Panc1 (cell line): ENCODE measurements at regions not wholly inside any gene's neighbourhood (a gene's known extent, or its start where the extent isn't known, plus 50 kb on each side); places are given as distances from the start of the nearest gene placed in this dataset.

Experiments
- ATAC-seq: fragments of 200-7000 bp; cut with Tn5 transposase; 2 replicates; pipeline ENCODE4 v1.9.1; 2020; ENCODE audit warnings: mild to moderate bottlenecking, moderate library complexity
- BruUV-seq: library from RNA; stranded (reverse); fragments of 400-500 nt; replicated peaks from 2 replicates; lab custom pipeline; 2021; lab: Mats Ljungman, UMichigan
- CTCF ChIA-PET: fragments of 300-600 bp; sonication (Branson Sonifier 250); formaldehyde crosslinking; loops from one replicate; lab custom pipeline; 2022; ENCODE audit warnings: antibody characterized with exemption; lab: Charles Lee
- POLR2A ChIA-PET: fragments of 300-600 bp; sonication (Branson Sonifier 250); formaldehyde crosslinking; loops from one replicate; lab custom pipeline; 2022; ENCODE audit warnings: antibody characterized with exemption; lab: Charles Lee
- DNase-seq: peaks from one replicate; pipeline ENCODE4 v3.0.0-alpha.2; 2010; ENCODE audit warnings: low read depth, low spot score
- H3K27ac ChIP-seq: 2 replicates; pipeline ENCODE4 v1.5.1; 2011; ENCODE audit warnings: mild to moderate bottlenecking, low read length, inconsistent platforms
- H3K27me3 ChIP-seq: fragments of 200-500 bp; sonication (Bioruptor generic); 2 replicates; pipeline ENCODE4 v1.6.0; 2014; ENCODE audit warnings: low read length, inconsistent platforms; ENCODE audit not compliant: control insufficient read depth, insufficient read depth
- H3K36me3 ChIP-seq: fragments of 200-500 bp; sonication (Bioruptor generic); 2 replicates; pipeline ENCODE4 v1.5.1; 2014; ENCODE audit warnings: inconsistent platforms, mild to moderate bottlenecking, low read length, moderate library complexity; ENCODE audit not compliant: control insufficient read depth, insufficient read depth
- H3K4me1 ChIP-seq: 2 replicates; pipeline ENCODE4 v1.5.1; 2011; ENCODE audit warnings: inconsistent platforms, mild to moderate bottlenecking, low read length, moderate library complexity; ENCODE audit not compliant: control insufficient read depth, insufficient read depth
- H3K4me3 ChIP-seq, 2 experiments: 2 replicates each; pipeline ENCODE4 v1.5.1; 2011 to 2012; ENCODE audit warnings: low read depth in 2 of 2, low read length in 2 of 2, mild to moderate bottlenecking in 2 of 2, inconsistent platforms in 1 of 2, moderate library complexity in 1 of 2
- H3K9me3 ChIP-seq: fragments of 200-500 bp; sonication (Bioruptor generic); 2 replicates; pipeline ENCODE4 v1.5.1; 2014; ENCODE audit warnings: low read depth, mild to moderate bottlenecking, inconsistent platforms, low read length, moderate library complexity; ENCODE audit not compliant: control insufficient read depth, insufficient read depth
- CTCF ChIP-seq: fragments of 450-650 bp; IDR thresholded peaks from 2 replicates; pipeline ENCODE4 v1.5.1; 2017; ENCODE audit warnings: mild to moderate bottlenecking
- POLR2AphosphoS5 ChIP-seq: IDR thresholded peaks from 2 replicates; pipeline ENCODE4 v1.6.1; 2012; ENCODE audit warnings: mild to moderate bottlenecking, low read depth, low read length, moderate library complexity
- REST ChIP-seq, 2 experiments: IDR thresholded peaks; 2 replicates each; pipeline ENCODE4 v1.6.1; 2011 to 2012; ENCODE audit warnings: low read depth in 2 of 2, control low read depth in 1 of 2, low read length in 1 of 2, mild to moderate bottlenecking in 1 of 2, moderate library complexity in 1 of 2; ENCODE audit not compliant: insufficient read depth in 1 of 2
- SIN3A ChIP-seq: IDR thresholded peaks from 2 replicates; pipeline ENCODE4 v1.6.1; 2012; ENCODE audit warnings: low read depth, mild to moderate bottlenecking, low read length, moderate library complexity, borderline replicate concordance; ENCODE audit not compliant: insufficient read depth
- TCF7L2 ChIP-seq: IDR thresholded peaks from 2 replicates; pipeline ENCODE4 v1.6.1; 2011; ENCODE audit warnings: mild to moderate bottlenecking, low read depth, low read length, inconsistent platforms
- in situ Hi-C: cut with HindIII; loops from 2 replicates; pipeline ENCODE4 v1.10.0; 2016; ENCODE audit warnings: low sequenced_read_pairs, low pct_unique_long_range_greater_than_20kb
- intact Hi-C: fragments of 100-400 bp; cut with micrococcal nuclease; formaldehyde crosslinking; loops from one replicate; pipeline ENCODE4 v1.10.0; 2022; ENCODE audit not compliant: unreplicated experiment

GRCh38 chr4:45647823-45648222 is 476.0 kb downstream of the GABRG1 start:
- ATAC-seq (no peak), DNase-seq (no peak)
- H3K27me3 ChIP-seq = no peaks in the 10 kb centered on the region
- TF ChIP-seq SIN3A (no peak), REST (IDR thresholded peaks at IDR 0.05; ENCODE audit: insufficient read depth in 1 of 2, low read depth in 2 of 2, low read length in 1 of 2) (no peak), TCF7L2 (no peak), POLR2AphosphoS5 (no peak)
- H3K36me3 ChIP-seq = no peaks in the 10 kb centered on the region
- H3K9me3 ChIP-seq = no peaks in the 10 kb centered on the region
- POLR2A ChIA-PET = no interaction called here
- no peak overlapping the region for H3K4me3 ChIP-seq
- intact Hi-C loops = no loop called here
- CTCF ChIA-PET = no interaction called here
- H3K27ac ChIP-seq = no peak overlapping the region
- BruUV-seq = no TSS peak
- H3K4me1 ChIP-seq = no peaks in the 10 kb centered on the region
- in situ Hi-C loops = no loop called here

GRCh38 chr4:45646885-45647590 is 476.8 kb downstream of the GABRG1 start:
- H3K27me3 ChIP-seq = no peaks in the 10 kb centered on the region
- H3K9me3 ChIP-seq = no peaks in the 10 kb centered on the region
- no peak overlapping the region for H3K4me3 ChIP-seq
- H3K36me3 ChIP-seq = no peaks in the 10 kb centered on the region
- no peak for TF ChIP-seq POLR2AphosphoS5
- TF ChIP-seq CTCF = no peak
- TF ChIP-seq SIN3A = no peak
- TF ChIP-seq REST (IDR thresholded peaks at IDR 0.05; ENCODE audit: insufficient read depth in 1 of 2, low read depth in 2 of 2, low read length in 1 of 2) = no peak
- TF ChIP-seq TCF7L2 = no peak
- DNase-seq = no peak
- POLR2A ChIA-PET = no interaction called here
- H3K4me1 ChIP-seq = no peaks in the 10 kb centered on the region
- H3K27ac ChIP-seq = no peak overlapping the region
- CTCF ChIA-PET = no interaction called here
- no peak for ATAC-seq
- in situ Hi-C loops (no loop called here), intact Hi-C loops (no loop called here)
- BruUV-seq = no TSS peak
